Astrocyte (in vitro differentiated cells and primary cell): ENCODE measurements at regions not wholly inside any gene's neighbourhood (a gene's known extent, or its start where the extent isn't known, plus 50 kb on each side); places are given as distances from the start of the nearest gene placed in this dataset.

ENCODE experiments used
- DNase-seq: peaks from one replicate; pipeline ENCODE4 v3.0.0-alpha.2; 2010; ENCODE audit warnings: low read depth
- FAIRE-seq: peaks from 2 replicates; lab custom pipeline; 2011; peaks lifted over from hg19 to GRCh38; lab: Jason Lieb, UNC
- H2AFZ ChIP-seq: 2 replicates; pipeline ENCODE4 v1.6.0; 2012; ENCODE audit warnings: low read depth, low read length, inconsistent platforms
- H3K27ac ChIP-seq: 2 replicates; pipeline ENCODE4 v1.5.1; 2011; ENCODE audit warnings: low read depth, low read length, inconsistent platforms
- H3K27me3 ChIP-seq: 2 replicates; pipeline ENCODE4 v1.6.0; 2011; ENCODE audit warnings: low read length, inconsistent platforms; ENCODE audit not compliant: insufficient read depth
- H3K36me3 ChIP-seq: 2 replicates; pipeline ENCODE4 v1.5.1; 2011; ENCODE audit warnings: low read length, inconsistent platforms; ENCODE audit not compliant: insufficient read depth
- H3K4me1 ChIP-seq: 2 replicates; pipeline ENCODE4 v1.5.1; 2011; ENCODE audit warnings: low read length, inconsistent platforms; ENCODE audit not compliant: insufficient read depth
- H3K4me2 ChIP-seq: 2 replicates; pipeline ENCODE4 v1.6.0; 2012; ENCODE audit warnings: low read length, inconsistent platforms
- H3K4me3 ChIP-seq: 2 replicates; pipeline ENCODE4 v1.5.1; 2011; ENCODE audit warnings: low read depth, mild to moderate bottlenecking, low read length, inconsistent platforms; ENCODE audit not compliant: insufficient read depth
- H3K79me2 ChIP-seq: 2 replicates; pipeline ENCODE4 v1.6.0; 2012; ENCODE audit warnings: mild to moderate bottlenecking, low read length, inconsistent platforms; ENCODE audit not compliant: insufficient read depth
- H3K9ac ChIP-seq: 2 replicates; pipeline ENCODE4 v1.6.0; 2012; ENCODE audit warnings: mild to moderate bottlenecking, low read length, inconsistent platforms
- H3K9me3 ChIP-seq: 2 replicates; pipeline ENCODE4 v1.5.1; 2012; ENCODE audit warnings: low read depth, mild to moderate bottlenecking, low read length, inconsistent platforms; ENCODE audit not compliant: insufficient read depth
- H4K20me1 ChIP-seq: 2 replicates; pipeline ENCODE4 v1.6.0; 2012; ENCODE audit warnings: low read length, inconsistent platforms; ENCODE audit not compliant: insufficient read depth
- H3K27ac Mint-ChIP-seq: one replicate; pipeline ENCODE4 v1.8.0; 2021; ENCODE audit warnings: mild to moderate bottlenecking, mixed read lengths; ENCODE audit not compliant: unreplicated experiment
- H3K27me3 Mint-ChIP-seq: one replicate; pipeline ENCODE4 v1.8.0; 2021; ENCODE audit warnings: low read depth, mixed read lengths; ENCODE audit not compliant: unreplicated experiment
- H3K36me3 Mint-ChIP-seq: one replicate; pipeline ENCODE4 v1.8.0; 2021; ENCODE audit warnings: low read depth, mixed read lengths; ENCODE audit not compliant: unreplicated experiment
- H3K4me1 Mint-ChIP-seq: one replicate; pipeline ENCODE4 v1.8.0; 2021; ENCODE audit warnings: low read depth, mixed read lengths; ENCODE audit not compliant: unreplicated experiment
- H3K4me3 Mint-ChIP-seq: one replicate; pipeline ENCODE4 v1.8.0; 2021; ENCODE audit warnings: mild to moderate bottlenecking, moderate library complexity, mixed read lengths; ENCODE audit not compliant: unreplicated experiment
- H3K9me3 Mint-ChIP-seq: one replicate; pipeline ENCODE4 v1.8.0; 2021; ENCODE audit warnings: mild to moderate bottlenecking, mixed read lengths; ENCODE audit not compliant: unreplicated experiment
- CTCF ChIP-seq: IDR thresholded peaks from 2 replicates; pipeline ENCODE4 v1.5.1; 2011; ENCODE audit warnings: low read depth, mild to moderate bottlenecking, inconsistent platforms, low read length, moderate library complexity; ENCODE audit not compliant: insufficient read depth
- EZH2 ChIP-seq: IDR thresholded peaks from 2 replicates; pipeline ENCODE4 v1.6.1; 2012; ENCODE audit warnings: mild to moderate bottlenecking, low read length, inconsistent platforms; ENCODE audit not compliant: insufficient read depth

- DNase-seq (no peak), FAIRE-seq (no peak)
- H3K27me3 ChIP-seq = no peaks in the 10 kb centered on the region
- Mint-ChIP-seq H3K36me3 (peaks cover 3% of the 10 kb centered on the region), H3K27me3 (no peaks in the 10 kb centered on the region), H3K9me3 (peaks cover 23% of the 10 kb centered on the region), H3K4me1 (no peaks in the 10 kb centered on the region), H3K27ac (no peak overlapping the region), H3K4me3 (no peak overlapping the region)
- H3K36me3 ChIP-seq = no peaks in the 10 kb centered on the region
- no peaks in the 10 kb centered on the region for H4K20me1 ChIP-seq
- no peak for TF ChIP-seq EZH2
- H3K27ac ChIP-seq = no peak overlapping the region
- H2AFZ ChIP-seq = no peak overlapping the region
- H3K79me2 ChIP-seq = no peaks in the 10 kb centered on the region
- peaks cover 12% of the 10 kb centered on the region for H3K4me1 ChIP-seq
- H3K4me2 ChIP-seq = no peak overlapping the region
- H3K4me3 ChIP-seq = no peak overlapping the region
- H3K9ac ChIP-seq = no peak overlapping the region
- H3K9me3 ChIP-seq = no peaks in the 10 kb centered on the region
These were observed 104.2 kb upstream of the SPRED1 start for GRCh38 chr15:38148471-38148870.

- Mint-ChIP-seq H3K4me1 (no peaks in the 10 kb centered on the region), H3K27me3 (no peaks in the 10 kb centered on the region), H3K4me3 (no peak overlapping the region), H3K27ac (no peak overlapping the region), H3K9me3 (peaks cover 23% of the 10 kb centered on the region), H3K36me3 (peaks cover 3% of the 10 kb centered on the region)
- no peaks in the 10 kb centered on the region for H3K27me3 ChIP-seq
- DNase-seq = no peak
- no peaks in the 10 kb centered on the region for H3K79me2 ChIP-seq
- no peak overlapping the region for H3K4me3 ChIP-seq
- FAIRE-seq = peak; percentile 60
- no peaks in the 10 kb centered on the region for H4K20me1 ChIP-seq
- H3K36me3 ChIP-seq = no peaks in the 10 kb centered on the region
- H3K4me2 ChIP-seq = no peak overlapping the region
- H3K9me3 ChIP-seq = no peaks in the 10 kb centered on the region
- TF ChIP-seq EZH2 (no peak), CTCF (no peak)
- no peak overlapping the region for H3K27ac ChIP-seq
- no peak overlapping the region for H3K9ac ChIP-seq
- H2AFZ ChIP-seq = no peak overlapping the region
- H3K4me1 ChIP-seq = peaks cover 12% of the 10 kb centered on the region
These were observed 103.3 kb upstream of the SPRED1 start for GRCh38 chr15:38149315-38149714.

GRCh38 chr15:38150148-38150547 is 102.5 kb upstream of the SPRED1 start:
- Histone ChIP-seq H3K27ac (no peak overlapping the region), H3K9me3 (no peaks in the 10 kb centered on the region), H3K79me2 (no peaks in the 10 kb centered on the region), H3K27me3 (no peaks in the 10 kb centered on the region), H3K4me2 (no peak overlapping the region), H3K4me3 (no peak overlapping the region), H3K4me1 (peaks cover 9% of the 10 kb centered on the region), H3K36me3 (no peaks in the 10 kb centered on the region), H4K20me1 (no peaks in the 10 kb centered on the region), H2AFZ (no peak overlapping the region), H3K9ac (no peak overlapping the region)
- Mint-ChIP-seq H3K4me1 (no peaks in the 10 kb centered on the region), H3K27me3 (no peaks in the 10 kb centered on the region), H3K36me3 (peaks cover 3% of the 10 kb centered on the region), H3K4me3 (no peak overlapping the region), H3K9me3 (peaks cover 23% of the 10 kb centered on the region), H3K27ac (no peak overlapping the region)
- TF ChIP-seq CTCF (no peak), EZH2 (no peak)
- FAIRE-seq (no peak), DNase-seq (no peak)
